COLO829 (cell line): ENCODE measurements at regions not wholly inside any gene's neighbourhood (a gene's known extent, or its start where the extent isn't known, plus 50 kb on each side); places are given as distances from the start of the nearest gene placed in this dataset.
A peak's percentile ranks its signal among the peaks of the same experiment; 100 is the strongest.
"Not testable (repeated sequence)": the region's sequence is repeated elsewhere in the genome, so short reads cannot be mapped to it uniquely, and the experiment has no call there.

Source experiments
- DNase-seq: peaks from one replicate; pipeline ENCODE4 v3.0.0; 2012; ENCODE audit warnings: low spot score

- DNase-seq, result no peak
Measured at GRCh38 chr6:140758169-140758877, 1374.4 kb upstream of the GJE1 start.

DNA sequence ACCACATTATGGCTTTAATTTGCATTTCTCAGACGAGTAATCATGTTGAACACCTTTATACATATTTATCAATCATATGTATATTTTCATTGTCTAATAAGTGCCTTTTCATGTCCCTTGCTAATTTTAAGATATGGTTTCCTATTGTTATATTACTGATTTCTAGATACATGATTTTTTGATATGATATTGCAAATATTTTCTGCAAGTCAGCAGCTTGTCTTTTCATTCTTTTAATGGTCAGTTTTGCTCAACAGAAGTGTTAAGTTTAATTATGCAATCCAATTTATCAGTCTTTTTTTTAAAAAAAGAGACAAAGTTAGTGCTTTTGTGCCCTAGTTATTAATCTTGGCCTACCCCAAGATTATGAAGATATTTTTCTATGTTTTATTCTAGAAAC is 1377.8 kb upstream of the CITED2 start:
- no peak for DNase-seq

GRCh38 chr6:140747114-140747513 is 1372.7 kb upstream of the CITED2 start:
- no peak for DNase-seq

DNA sequence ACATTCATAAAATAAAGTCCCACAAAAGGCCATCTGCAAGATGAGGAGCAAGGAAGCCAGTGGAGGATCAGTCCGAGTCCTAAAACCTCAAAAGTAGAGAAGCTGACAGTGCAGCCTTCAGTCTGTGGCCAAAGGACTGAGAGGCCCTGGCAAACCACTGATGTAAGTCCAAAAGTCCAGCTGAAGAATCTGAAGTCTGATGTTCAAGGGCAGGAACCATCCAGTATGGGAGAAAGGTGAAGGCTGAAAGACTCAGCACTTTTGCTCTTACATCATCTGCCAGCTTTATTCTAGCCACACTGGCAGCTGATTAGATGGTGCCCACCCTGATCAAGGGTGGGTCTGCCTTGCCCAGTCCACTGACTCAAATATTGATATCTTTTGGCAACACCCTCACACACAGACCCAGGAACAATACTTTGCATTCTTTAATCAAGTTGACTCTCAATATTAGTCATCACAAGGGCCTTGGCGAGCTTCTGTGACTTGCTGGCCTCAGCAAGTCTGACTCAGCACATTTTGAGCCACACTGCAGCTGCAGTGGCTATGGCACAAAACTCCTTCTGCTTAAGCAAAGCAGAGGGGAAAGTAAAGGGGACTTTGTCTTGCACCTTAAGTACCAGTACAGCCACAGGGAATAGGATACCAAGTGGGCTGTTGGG is 1370.3 kb upstream of the CITED2 start:
- no peak for DNase-seq

- DNase-seq, result no peak
Measured at GRCh38 chr6:140736231-140736630, 1361.8 kb upstream of the CITED2 start.

GRCh38 chr6:140732991-140733390 is 1358.5 kb upstream of the CITED2 start:
- no peak for DNase-seq

- DNase-seq, result no peak
Measured at GRCh38 chr6:140732155-140732554, 1357.7 kb upstream of the CITED2 start.

GRCh38 chr6:140731741-140732140 is 1357.3 kb upstream of the CITED2 start:
- no peak for DNase-seq

- DNase-seq, result no peak
Measured at GRCh38 chr6:140729521-140729920, 1355.1 kb upstream of the CITED2 start.

DNA sequence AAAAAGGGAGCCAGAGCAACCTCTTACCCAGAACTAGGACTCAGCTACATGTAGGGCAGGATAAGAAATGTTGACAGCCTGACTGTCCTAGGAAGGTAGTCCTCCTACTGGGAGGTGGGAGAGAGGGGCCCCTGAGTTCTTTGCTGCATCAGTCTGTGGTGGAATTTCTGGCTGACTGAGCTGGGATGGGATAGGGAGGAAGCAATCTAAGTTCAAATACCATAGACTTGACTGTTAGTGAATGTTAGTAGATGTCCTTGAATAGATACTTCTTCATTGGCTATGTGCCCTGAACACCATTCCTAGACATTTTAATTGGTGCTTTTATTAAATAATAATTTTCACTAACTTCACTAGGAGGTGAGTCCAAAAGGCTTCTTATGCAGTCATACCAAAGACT is 1343.6 kb upstream of the CITED2 start:
- DNase-seq, result no peak

- no peak for DNase-seq
Measured at GRCh38 chr6:140713495-140713894, 1339.0 kb upstream of the CITED2 start.

- no peak for DNase-seq
Measured at GRCh38 chr6:140711019-140711613, 1336.7 kb upstream of the CITED2 start.

DNA sequence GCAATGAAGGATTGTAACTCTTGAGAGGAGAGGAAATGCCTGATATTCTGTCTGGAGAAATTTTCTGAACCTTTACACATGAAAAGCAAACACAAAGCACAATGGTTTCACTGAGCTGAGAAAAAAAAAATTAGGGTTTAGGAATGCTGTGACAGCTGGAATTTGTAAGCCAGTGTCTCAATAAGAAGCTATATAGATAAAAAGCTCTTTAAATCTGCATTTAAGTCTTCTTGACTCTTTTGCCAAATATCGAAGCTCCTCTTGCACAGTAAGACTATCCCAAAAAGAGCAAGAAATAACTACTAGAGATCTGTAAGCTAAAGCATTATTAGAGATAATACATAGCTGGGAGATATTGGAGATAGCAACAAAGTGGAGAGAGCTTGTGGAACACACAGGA is 1334.0 kb upstream of the CITED2 start:
- DNase-seq, result peak; percentile 2

- not testable (repeated sequence) for DNase-seq
Measured at GRCh38 chr6:140704008-140704407, 1329.6 kb upstream of the CITED2 start.

GRCh38 chr6:140697585-140697984 is 1323.1 kb upstream of the CITED2 start:
- DNase-seq, result no peak

DNA sequence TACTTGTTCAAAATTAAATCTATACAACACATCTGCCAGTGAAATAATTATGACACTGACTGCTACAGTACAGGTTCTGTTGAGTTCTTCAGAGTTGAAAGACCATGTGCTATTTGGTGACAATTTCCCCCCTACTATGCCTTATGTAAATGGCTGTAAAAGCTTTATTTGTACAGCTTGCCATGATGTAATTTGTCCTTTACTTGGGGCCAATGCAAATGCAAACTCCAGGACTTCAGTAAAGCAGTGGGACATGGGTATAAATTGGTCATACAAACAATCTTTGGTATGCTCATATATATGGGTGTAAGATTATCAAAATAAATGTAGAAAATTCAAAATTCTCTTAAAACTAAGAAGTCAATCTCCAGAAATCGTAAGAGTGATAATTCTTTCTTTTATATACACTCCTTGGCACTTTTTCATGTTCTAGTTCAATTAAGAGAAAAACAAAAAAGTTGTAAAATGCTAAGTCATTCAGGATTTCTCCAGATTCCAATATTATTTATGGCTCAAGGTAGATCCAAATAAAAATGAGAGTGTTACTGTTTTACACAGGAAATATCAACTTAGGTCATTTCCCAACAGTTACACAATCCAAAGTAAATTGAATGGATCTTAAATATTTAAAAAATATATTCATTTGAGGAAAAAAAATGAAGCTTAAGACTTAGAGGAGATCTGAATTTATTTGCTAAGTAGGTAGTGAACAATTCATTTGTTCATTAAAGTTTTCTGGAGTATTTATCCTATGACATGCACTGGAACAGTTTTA is 1310.5 kb upstream of the CITED2 start:
- DNase-seq, result no peak

GRCh38 chr6:140677781-140678528 is 1303.5 kb upstream of the CITED2 start:
- no peak for DNase-seq

GRCh38 chr6:140671926-140672325 is 1297.5 kb upstream of the CITED2 start:
- no peak for DNase-seq

DNA sequence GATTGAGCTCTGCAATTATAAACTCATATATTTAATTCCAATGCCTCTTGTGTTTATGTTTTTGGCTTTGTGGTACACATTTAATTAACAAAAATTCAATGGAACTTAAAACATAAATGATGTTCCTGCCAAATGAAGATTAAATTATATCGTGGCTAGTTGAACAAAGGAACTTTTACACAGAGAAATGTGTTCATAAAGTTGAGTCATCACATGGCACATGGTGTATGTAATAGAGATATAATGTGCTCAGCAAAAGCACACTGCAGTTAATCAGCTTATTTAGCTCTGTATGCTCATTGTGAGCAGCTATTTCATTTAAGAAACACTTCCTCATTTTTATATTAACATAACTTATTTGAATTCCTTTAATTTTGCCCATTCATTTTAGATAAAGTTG is 1295.6 kb upstream of the CITED2 start:
- DNase-seq, result peak; percentile 2

DNA sequence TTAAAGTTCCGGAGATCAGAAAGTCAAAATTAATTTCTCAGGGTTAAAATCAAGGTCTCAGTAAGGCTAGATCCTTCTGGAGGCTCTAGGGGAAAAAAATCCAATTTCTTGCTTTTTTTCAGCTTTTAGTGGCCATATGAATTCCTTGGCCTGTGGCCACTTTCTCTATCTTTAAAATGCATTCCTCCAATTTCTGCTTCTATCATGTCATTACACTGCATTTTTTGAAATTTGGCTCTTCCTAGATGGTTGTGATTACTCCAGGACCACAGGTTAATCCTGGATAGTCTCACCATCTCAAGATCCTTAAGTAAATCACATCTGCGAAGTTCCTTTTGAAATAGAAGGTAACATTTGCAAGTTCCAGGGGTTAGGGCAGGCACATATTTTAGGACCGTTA is 1294.9 kb upstream of the CITED2 start:
- no peak for DNase-seq

DNA sequence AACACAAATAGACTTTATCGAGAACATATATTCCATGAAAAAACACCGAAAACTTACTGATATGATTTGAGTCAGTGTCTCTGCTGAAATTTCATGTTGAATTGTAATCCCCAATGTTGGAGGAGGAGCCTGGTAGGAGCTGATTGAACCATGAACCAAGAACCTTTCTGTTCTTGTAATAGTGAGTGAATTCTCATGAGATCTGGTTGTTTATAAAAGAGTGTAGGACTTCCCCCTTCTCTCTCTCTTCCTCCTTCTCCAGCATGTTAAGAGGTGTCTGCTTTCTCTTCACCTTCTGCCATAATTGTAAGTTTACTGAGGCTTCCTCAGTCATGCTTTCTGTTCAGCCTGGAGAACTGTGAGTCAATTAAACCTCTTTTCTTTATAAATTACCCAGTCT is 1289.3 kb upstream of the CITED2 start:
- no peak for DNase-seq

DNA sequence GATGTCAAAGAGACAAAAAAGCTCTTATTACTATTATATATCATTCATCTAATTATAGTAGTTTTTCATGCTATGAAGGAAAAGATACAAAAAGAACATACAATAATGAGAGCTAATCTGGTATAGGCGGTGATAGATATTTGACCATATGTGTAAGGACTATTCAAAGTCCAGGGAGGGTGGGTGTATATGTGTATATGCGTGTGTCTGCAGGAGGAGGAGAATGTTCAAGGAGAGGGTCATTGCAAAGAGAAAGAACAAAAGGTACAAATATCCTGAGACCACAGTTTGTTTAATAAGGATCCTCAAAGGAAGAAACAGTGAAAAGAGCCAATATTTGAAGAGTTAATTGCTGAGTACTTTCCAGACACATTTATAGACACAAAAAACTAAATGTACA is 1288.6 kb upstream of the CITED2 start:
- DNase-seq, result no peak
